HG03354 (cell line): ENCODE measurements at regions not wholly inside any gene's neighbourhood (a gene's known extent, or its start where the extent isn't known, plus 50 kb on each side); places are given as distances from the start of the nearest gene placed in this dataset.
"Not testable (repeated sequence)": the region's sequence is repeated elsewhere in the genome, so short reads cannot be mapped to it uniquely, and the experiment has no call there.

ENCODE experiments used
- ATAC-seq: cut with Tn5 transposase; IDR thresholded peaks from one replicate; pipeline ENCODE4 v1.9.1; 2021; ENCODE audit warnings: mild to moderate bottlenecking; ENCODE audit not compliant: unreplicated experiment, poor library complexity, severe bottlenecking

DNA sequence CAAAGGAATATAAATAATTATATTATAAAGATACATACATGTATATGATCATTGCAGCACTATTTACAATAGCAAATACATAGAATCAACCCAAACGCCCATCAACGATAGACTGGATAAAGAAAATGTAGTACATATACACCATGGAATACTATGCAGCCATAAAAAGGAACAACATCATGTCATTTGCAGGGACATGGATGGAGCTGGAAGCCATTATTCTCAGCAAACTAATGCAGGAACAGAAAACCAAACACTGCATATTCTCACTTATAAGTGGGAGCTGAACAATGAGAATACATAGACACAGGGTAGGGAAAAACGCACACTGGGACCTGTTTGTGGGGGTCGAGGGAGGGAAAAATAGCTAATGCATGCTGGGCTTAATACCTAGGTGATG lies 120.9 kb upstream of the ZCCHC13 start:
- ATAC-seq = not testable (repeated sequence)

- not testable (repeated sequence) for ATAC-seq
Observed at GRCh38 chrX:74181976-74182375, 122.0 kb upstream of the ZCCHC13 start.

DNA sequence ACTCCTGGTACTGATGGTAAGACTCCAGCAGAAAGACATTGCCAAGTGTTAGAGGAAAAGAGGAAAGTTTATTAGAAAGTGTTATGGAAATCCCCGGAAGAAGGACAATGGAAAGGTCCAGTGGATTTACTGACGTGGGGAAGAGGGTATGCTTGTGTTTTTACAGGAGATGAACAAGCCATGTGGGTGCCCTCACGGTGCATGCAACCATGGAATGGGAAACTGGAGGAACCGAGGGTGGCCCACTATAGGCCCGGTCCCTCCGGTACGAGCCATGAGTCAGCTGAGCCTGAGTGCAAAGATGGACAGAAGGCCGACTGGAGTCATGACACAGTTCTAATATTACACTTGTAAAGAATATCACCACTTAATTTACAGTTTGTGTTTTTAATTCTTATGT lies 123.3 kb upstream of the ZCCHC13 start:
- no peak for ATAC-seq

DNA sequence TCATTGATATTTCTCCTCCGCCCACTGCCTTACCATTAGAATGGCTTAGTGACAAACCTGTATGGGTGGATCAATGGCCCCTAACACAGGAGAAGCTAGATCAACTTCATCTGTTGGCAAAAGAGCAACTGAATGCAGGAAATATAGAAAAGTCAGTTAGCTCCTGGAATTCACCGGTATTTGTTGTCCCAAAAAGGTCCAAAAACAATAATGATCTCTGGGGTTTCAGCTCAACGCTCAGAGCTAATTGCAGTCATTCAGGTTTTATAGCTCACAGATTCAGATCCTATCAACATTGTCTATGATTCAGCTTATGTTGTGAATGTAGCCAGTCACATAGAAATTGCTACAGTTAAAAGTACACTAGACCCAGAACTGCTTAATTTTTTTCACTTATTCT lies 124.0 kb upstream of the ZCCHC13 start:
- no peak for ATAC-seq

DNA sequence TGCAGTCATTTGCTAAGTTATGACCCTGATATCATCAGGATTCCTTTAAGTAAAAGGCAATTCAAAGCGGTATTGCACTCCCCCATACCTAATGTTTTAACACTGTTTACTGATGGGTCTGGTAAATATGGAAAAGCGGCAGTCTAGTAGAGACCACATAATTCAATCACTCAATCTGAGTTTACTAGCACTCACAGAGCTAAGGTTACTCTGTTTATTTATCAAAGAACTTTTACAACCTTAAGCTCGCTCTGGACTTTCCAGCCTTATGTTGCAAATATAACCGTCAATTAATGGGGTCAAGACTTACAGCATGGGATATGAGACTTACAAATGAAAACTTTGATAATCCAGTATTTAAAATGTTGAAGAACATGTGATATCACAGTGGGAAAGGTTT lies 124.5 kb upstream of the ZCCHC13 start:
- no peak for ATAC-seq

DNA sequence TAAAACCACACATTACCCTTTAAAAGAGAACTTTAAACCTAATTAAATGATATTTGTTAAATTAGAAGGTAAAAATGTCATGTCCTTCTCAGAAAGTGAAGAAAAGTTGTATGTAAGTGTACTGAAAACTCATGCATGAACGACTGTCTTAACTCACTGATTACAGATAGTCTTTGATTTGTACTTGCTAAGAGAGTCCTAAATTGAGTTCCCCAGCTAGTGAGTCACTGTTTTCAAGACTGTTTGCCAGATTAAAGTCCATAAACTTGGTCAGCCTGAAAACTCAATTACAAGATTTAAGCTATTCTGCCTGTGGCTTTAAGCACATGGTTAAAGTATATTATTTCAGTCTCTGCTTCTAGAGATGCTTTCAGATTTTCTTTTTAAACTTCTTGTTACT lies 124.9 kb upstream of the ZCCHC13 start:
- ATAC-seq = no peak

- ATAC-seq = no peak
Observed at GRCh38 chrX:74178536-74178935, 125.4 kb upstream of the ZCCHC13 start.

DNA sequence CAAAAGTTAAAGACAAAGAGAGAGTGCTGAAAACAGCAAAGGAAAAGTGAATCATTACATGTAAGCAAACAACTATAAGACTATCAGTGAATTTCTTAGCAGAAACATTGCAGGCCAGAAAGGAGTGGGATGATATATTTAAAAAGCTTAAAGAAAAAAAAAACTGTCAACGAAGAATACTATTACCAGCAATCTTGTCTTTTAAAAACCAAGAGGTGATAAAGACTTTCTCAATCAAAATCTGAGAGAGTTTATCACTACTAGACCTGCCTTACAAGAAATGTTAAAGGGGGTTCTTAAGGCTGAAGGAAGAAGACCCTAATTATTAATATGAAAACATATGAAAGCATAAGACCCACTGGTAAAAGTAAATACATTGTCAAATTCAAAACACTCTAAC lies 132.5 kb upstream of the ZCCHC13 start:
- no peak for ATAC-seq

DNA sequence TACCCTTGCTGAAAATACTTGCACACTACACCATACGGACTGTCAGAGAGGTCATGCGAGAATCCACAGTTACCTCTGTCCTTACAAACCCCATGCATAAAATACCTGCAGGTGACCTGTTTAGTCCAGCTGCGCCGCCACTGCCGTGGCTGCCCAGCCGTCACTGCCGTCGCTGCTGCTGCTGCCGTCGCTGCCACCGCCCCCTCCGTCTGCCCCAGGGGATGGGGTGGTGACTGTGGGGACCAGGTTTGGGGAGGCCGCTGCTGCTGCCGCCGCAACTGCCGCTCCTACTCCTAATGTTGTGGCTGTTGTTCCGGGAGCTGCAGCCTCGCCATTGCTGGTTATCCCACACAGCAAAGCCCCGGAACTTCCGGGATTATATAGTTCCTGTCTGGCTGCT lies 141.8 kb upstream of the ZCCHC13 start:
- no peak for ATAC-seq

DNA sequence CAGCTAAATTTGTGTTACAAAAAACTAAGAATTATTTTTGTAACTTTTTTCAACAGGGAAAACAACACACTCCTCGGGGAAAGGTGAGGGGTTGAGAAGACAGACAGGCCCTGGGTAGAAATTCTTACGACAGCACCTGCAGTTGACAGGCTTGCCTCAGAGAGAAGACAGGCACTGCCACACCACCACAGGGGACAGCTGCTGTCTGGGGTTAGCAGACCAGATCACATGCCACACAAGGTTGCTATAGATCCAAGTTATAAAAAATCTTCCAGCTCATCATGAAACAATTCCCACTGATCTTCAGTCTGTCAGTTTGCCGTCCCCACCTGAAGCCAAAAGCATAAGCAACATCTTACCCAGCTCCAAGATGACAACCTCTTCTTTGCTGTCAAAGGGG lies 143.2 kb upstream of the ZCCHC13 start:
- no peak for ATAC-seq

DNA sequence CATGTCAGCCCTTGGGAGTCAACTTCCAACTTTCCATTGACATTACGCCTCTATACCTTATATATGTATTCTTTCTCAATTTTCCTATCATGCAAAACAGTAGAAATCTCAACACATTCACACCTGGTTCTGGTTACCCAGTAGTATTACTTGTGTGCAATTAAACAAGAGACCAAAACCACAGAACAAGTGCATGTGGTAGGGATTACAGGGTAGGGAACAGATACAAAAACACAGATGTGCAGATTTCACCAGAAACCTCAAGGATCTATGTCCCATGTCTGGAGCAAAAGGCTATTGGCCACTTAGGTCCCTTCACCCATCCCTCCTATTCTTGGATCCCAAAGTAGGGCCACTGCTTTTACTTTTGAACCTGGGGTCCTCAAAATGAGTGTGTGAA lies 143.6 kb upstream of the ZCCHC13 start:
- ATAC-seq = no peak

DNA sequence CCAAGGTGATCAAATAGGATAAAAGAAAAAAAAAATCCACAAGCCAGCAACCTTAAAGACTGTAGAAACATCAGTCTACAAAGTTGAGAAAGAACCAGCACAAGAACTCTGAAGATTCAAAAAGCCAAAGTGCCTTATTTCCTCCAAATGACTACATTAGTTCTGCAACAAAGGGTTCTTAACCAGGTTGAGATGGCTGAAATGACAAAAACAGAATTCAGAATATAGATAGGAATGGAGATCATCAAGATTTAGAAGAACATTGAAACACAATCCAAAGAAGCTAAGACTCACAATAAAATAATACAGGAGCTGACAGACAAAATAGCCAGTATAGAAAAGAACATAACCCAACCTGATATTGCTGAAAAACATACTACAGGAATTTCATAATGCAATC lies 156.5 kb upstream of the ZCCHC13 start:
- no peak for ATAC-seq

- ATAC-seq = no peak
Observed at GRCh38 chrX:74138943-74139342, 165.0 kb upstream of the ZCCHC13 start.

DNA sequence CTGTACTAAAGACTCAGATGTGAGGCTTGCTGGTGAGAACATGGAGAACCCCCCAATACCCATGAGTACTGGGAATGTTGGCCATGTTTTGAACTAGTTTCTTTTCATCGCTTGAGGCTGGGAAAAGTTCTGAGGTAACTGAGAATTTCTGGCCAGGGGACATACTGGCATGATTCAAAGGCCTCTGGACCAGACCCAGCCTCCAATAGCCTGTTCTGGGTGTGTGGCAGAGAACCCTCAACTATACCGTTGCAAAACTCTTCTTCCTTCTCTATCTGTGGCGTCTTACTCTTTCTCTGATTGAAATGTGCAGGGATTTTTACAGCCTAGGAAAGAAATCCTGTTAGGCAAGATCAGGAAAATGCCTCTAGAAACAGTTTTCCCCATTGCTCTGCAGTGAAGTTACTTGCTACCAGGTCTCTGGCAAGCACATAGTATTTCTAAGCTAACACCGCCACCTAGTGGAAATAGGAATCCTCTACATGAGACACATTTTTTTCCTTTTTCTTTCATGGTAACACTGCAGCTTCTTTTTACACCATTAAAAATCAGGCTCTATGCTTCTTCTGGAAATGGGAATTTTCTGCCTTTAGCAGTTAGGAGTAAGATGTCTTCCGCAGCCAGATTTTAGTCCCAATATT lies 170.7 kb upstream of the ZCCHC13 start:
- ATAC-seq = peak; percentile 86

GRCh38 chrX:74132280-74132679 lies 171.7 kb upstream of the ZCCHC13 start:
- ATAC-seq = no peak

GRCh38 chrX:74119016-74119910 lies 184.7 kb upstream of the ZCCHC13 start:
- no peak for ATAC-seq

GRCh38 chrX:74117962-74118902 lies 185.7 kb upstream of the ZCCHC13 start:
- no peak for ATAC-seq

- no peak for ATAC-seq
Observed at GRCh38 chrX:74111245-74111644, 192.7 kb upstream of the ZCCHC13 start.

- no peak for ATAC-seq
Observed at GRCh38 chrX:74107666-74108065, 196.3 kb upstream of the ZCCHC13 start.

- no peak for ATAC-seq
Observed at GRCh38 chrX:74104356-74105015, 199.5 kb upstream of the ZCCHC13 start.
